Caki2 (cell line): ENCODE measurements at regions not wholly inside any gene's neighbourhood (a gene's known extent, or its start where the extent isn't known, plus 50 kb on each side); places are given as distances from the start of the nearest gene placed in this dataset.

Experiments used
- DNase-seq: peaks from one replicate; pipeline ENCODE4 v3.0.0-alpha.2; 2015; ENCODE audit warnings: low read depth
- in situ Hi-C: cut with HindIII; loops from 2 replicates; pipeline ENCODE4 v1.10.0; 2016; ENCODE audit warnings: low sequenced_read_pairs, low pct_unique_long_range_greater_than_20kb, mixed read lengths

GRCh38 chr11:81026032-81026431 is 1585.2 kb upstream of the TENM4 start:
- no peak for DNase-seq
- in situ Hi-C loops, result no loop called here

- DNase-seq, result no peak
- in situ Hi-C loops, result no loop called here
These were observed 1581.2 kb upstream of the TENM4 start for GRCh38 chr11:81022057-81022456.

- DNase-seq, result no peak
- in situ Hi-C loops, result no loop called here
These were observed 1569.8 kb upstream of the TENM4 start for GRCh38 chr11:81010631-81011030.

- DNase-seq, result peak; percentile 12
- in situ Hi-C loops, result no loop called here
These were observed 1566.2 kb upstream of the TENM4 start for GRCh38 chr11:81007046-81007445.

- in situ Hi-C loops, result no loop called here
- peak; percentile 63 for DNase-seq
These were observed 1564.8 kb upstream of the TENM4 start for GRCh38 chr11:81005595-81005994.

GRCh38 chr11:81004576-81004975 is 1563.7 kb upstream of the TENM4 start:
- in situ Hi-C loops, result no loop called here
- DNase-seq, result no peak

- in situ Hi-C loops, result no loop called here
- DNase-seq, result no peak
These were observed 1561.5 kb upstream of the TENM4 start for GRCh38 chr11:81002374-81002773.

- in situ Hi-C loops, result no loop called here
- no peak for DNase-seq
These were observed 1559.9 kb upstream of the TENM4 start for GRCh38 chr11:81000735-81001134.

GRCh38 chr11:81000334-81000733 is 1559.5 kb upstream of the TENM4 start:
- in situ Hi-C loops, result no loop called here
- no peak for DNase-seq

GRCh38 chr11:80995523-80995922 is 1554.7 kb upstream of the TENM4 start:
- in situ Hi-C loops, result no loop called here
- no peak for DNase-seq

GRCh38 chr11:80993536-80993935 is 1552.7 kb upstream of the TENM4 start:
- no peak for DNase-seq
- in situ Hi-C loops, result no loop called here

- in situ Hi-C loops, result no loop called here
- DNase-seq, result no peak
These were observed 1550.1 kb upstream of the TENM4 start for GRCh38 chr11:80990885-80991284.

GRCh38 chr11:80987171-80987570 is 1546.3 kb upstream of the TENM4 start:
- DNase-seq, result no peak
- in situ Hi-C loops, result no loop called here

GRCh38 chr11:80986421-80987074 is 1545.7 kb upstream of the TENM4 start:
- no peak for DNase-seq
- in situ Hi-C loops, result no loop called here

- in situ Hi-C loops, result no loop called here
These were observed 1539.4 kb upstream of the TENM4 start for GRCh38 chr11:80980227-80980626.

GRCh38 chr11:80973786-80974185 is 1533.0 kb upstream of the TENM4 start:
- in situ Hi-C loops, result no loop called here
- no peak for DNase-seq

More at GRCh38 chr11:80980227-80980626, 1539.4 kb upstream of the TENM4 start:
- DNase-seq, result no peak

- in situ Hi-C loops, result no loop called here
- no peak for DNase-seq
These were observed 1529.2 kb upstream of the TENM4 start for GRCh38 chr11:80970037-80970436.

- DNase-seq, result no peak
- in situ Hi-C loops, result no loop called here
These were observed 1526.8 kb upstream of the TENM4 start for GRCh38 chr11:80967649-80968048.

GRCh38 chr11:80960381-80961029 is 1519.7 kb upstream of the TENM4 start:
- DNase-seq, result no peak
- in situ Hi-C loops, result no loop called here

GRCh38 chr11:80959751-80960150 is 1518.9 kb upstream of the TENM4 start:
- no peak for DNase-seq
- in situ Hi-C loops, result no loop called here
